Mesothelial cell of epicardium (in vitro differentiated cells): ENCODE measurements at regions not wholly inside any gene's neighbourhood (a gene's known extent, or its start where the extent isn't known, plus 50 kb on each side); places are given as distances from the start of the nearest gene placed in this dataset.
A peak's percentile ranks its signal among the peaks of the same experiment; 100 is the strongest.
"Not testable (repeated sequence)": the region's sequence is repeated elsewhere in the genome, so short reads cannot be mapped to it uniquely, and the experiment has no call there.

ENCODE experiments used
- DNase-seq, 2 experiments: peaks; one replicate each; pipeline ENCODE4 v3.0.0; 2021; ENCODE audit warnings: low spot score in 2 of 2; ENCODE audit not compliant: unreplicated experiment in 2 of 2
- H3K27ac Mint-ChIP-seq: 2 replicates; pipeline ENCODE4 v1.8.0; 2021; ENCODE audit warnings: mixed read lengths
- H3K27me3 Mint-ChIP-seq: 2 replicates; pipeline ENCODE4 v1.8.0; 2021; ENCODE audit warnings: low read depth, mixed read lengths
- H3K36me3 Mint-ChIP-seq: 2 replicates; pipeline ENCODE4 v1.8.0; 2021; ENCODE audit warnings: mixed read lengths
- H3K4me1 Mint-ChIP-seq: 2 replicates; pipeline ENCODE4 v1.8.0; 2021; ENCODE audit warnings: mixed read lengths
- H3K4me3 Mint-ChIP-seq: 2 replicates; pipeline ENCODE4 v1.8.0; 2021; ENCODE audit warnings: mild to moderate bottlenecking, moderate library complexity, mixed read lengths
- H3K9me3 Mint-ChIP-seq: 2 replicates; pipeline ENCODE4 v1.8.0; 2021; ENCODE audit warnings: mixed read lengths

DNA sequence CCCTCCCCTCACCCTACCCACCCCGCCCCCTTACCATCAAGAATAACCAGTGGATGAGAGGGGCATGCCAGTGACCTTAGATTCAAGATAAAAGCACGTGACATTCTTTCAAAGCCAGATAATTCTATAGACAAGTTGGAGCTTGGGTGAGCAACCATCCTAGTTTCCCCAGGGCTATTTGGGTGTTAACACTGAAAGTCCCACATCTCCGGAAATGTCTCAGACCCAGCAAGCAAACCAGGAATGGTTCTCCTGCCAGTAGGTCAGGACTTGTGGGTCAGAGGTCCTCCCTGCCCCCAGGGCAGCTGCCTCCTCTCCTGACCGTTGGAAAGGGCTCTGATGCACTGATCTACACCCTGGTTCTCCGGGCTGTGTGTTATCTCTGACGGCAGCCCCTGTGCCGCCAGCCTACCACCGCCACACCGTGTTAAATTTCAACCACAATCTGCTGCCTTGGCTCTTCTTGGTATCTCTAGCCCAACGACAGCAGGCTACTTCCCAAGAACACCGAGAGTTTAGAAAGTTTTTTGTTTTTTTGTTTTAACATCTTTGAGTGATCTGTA is 287.0 kb downstream of the BCL2L11 start:
- H3K36me3 Mint-ChIP-seq, H3K27ac Mint-ChIP-seq, H3K27me3 Mint-ChIP-seq, H3K4me1 Mint-ChIP-seq, H3K4me3 Mint-ChIP-seq, H3K9me3 Mint-ChIP-seq, DNase-seq: not testable (repeated sequence)

DNA sequence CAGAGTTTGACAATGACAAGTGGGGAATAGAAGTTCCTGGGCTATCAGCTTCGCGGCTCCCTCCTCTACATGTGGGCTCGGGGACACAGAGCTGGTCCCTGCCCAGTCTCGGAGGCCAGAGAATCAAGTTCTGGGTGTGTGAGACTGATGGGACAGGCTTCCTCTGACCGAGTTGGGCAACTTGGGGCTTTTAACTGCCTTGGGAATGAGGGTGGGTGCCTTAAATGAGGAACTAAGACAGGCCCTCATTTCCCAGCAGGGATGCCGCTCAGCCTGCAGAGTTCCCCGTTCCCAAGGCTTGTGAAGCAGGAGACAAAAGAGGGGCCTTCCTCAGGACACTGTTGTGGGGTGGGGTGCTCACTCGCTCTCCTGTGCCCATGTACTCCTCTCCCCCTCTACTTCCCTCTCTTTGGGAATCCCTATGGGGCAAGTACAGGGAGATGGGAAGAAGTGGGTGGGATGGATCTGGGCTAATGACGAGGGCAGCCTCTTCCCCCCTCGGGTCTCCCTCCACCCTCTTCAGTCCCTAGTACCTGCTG is 290.2 kb downstream of the BCL2L11 start:
- not testable (repeated sequence) for H3K9me3 Mint-ChIP-seq, DNase-seq, H3K4me3 Mint-ChIP-seq, H3K27me3 Mint-ChIP-seq, H3K4me1 Mint-ChIP-seq, H3K27ac Mint-ChIP-seq, H3K36me3 Mint-ChIP-seq

DNA sequence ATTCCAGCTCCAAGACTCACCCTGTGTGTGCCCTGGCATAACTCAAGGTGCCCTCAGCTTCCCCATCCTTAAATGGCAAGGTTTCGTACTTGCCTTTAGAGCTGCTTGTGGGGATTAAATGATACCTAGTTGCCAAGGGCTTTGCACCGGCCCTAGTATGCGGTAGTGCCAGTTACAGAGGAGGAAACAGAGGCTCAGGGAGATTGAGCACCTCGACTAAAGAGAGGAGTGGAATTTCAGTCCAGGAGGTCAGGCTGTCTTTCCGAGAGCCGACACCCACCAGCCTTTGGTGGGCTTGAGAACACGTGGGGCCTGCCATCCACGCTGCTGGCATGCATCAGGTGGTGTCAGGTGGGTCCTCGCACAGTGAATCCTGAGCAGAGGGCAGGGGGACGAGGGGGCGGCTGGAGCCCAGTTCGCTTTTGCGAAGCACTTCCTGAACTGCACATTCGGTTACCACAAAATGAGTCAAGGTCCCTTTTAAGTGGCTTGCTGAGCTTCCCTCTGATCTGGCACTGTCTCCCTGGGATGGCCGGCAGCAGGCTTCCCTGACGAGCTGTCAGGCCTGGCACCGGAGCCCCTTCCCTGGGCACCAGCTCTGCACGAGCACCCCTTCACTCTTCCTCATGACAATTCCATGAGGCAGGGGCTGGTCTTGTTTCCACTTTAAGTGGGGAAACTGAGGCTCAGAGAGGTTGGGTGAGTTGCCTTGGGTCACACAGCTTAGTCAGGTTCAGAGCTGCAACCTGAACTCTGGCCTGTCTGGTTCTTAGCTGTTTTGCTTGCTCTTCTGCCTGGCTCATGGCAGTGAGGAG is 291.4 kb downstream of the BCL2L11 start:
- H3K4me1 Mint-ChIP-seq: peaks cover 12% of the 10 kb centered on the region
- DNase-seq, H3K4me3 Mint-ChIP-seq, H3K27ac Mint-ChIP-seq, H3K27me3 Mint-ChIP-seq, H3K9me3 Mint-ChIP-seq, H3K36me3 Mint-ChIP-seq: not testable (repeated sequence)

DNA sequence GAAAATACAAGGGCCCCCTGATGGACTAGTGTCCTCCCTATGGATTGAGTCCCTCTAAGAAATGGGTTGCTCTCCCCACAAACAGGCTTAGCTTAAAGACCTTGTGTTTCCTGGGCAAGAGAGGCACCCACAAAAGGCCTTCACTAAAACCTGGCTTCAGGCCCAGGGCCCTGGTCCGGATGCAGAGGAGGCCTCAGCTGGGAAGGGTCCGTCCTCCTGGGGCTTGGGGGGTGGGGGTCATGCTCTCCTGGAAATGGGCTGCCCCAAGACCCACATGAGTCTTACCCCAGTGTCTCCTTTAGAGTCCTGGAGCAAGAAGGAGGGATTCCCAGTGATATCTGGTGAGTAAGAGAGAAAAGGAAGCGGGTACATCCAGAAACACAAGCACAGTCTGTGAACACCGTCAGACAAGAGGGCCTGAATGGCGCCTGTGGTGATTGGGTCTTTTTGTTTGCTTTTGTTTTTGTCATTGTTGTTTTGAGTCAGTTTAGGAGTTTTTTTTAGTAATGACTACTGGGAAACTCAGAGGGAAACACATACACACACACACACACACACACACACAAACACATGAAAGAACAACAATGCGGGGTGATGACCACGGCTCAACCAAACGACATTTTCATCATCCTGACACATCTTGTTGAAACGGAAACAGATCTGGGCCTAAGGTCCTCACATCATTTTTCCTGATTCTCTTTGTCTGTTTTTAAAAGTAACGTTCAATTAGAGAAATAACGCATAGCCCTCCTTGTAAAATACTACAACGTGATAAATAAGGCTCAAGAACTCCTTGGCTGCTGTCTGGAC is 292.3 kb downstream of the BCL2L11 start:
- H3K4me3 Mint-ChIP-seq, H3K27me3 Mint-ChIP-seq, DNase-seq, H3K9me3 Mint-ChIP-seq, H3K36me3 Mint-ChIP-seq: not testable (repeated sequence)
- Mint-ChIP-seq H3K4me1 (peaks cover 17% of the 10 kb centered on the region), H3K27ac (peak overlapping the region; percentile 21)

DNA sequence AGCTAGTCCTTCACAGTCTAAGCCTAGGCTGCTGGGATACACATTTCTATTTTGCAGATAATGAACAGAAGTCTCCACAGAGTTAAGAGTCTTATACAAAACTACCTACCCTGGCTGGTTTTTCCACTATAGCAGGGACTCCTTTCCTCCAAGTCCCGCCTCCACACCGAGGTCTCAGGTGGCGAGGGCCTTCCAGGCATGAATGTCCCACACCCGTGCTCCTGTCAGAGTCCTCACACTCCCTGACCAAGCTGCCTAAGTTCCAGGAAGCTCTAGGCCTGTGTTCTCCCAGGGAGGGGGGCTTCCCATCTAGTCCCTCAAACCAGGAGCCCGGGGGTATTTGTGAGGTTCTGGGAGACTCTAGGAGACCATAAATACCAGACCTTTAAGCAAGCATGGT is 293.2 kb downstream of the BCL2L11 start:
- H3K36me3 Mint-ChIP-seq, H3K27me3 Mint-ChIP-seq, H3K4me3 Mint-ChIP-seq, H3K9me3 Mint-ChIP-seq: not testable (repeated sequence)
- Mint-ChIP-seq H3K4me1 (peaks cover 19% of the 10 kb centered on the region), H3K27ac (peak overlapping the region; percentile 47)
- DNase-seq: peak in 1 of 2 experiments; percentile 39

DNA sequence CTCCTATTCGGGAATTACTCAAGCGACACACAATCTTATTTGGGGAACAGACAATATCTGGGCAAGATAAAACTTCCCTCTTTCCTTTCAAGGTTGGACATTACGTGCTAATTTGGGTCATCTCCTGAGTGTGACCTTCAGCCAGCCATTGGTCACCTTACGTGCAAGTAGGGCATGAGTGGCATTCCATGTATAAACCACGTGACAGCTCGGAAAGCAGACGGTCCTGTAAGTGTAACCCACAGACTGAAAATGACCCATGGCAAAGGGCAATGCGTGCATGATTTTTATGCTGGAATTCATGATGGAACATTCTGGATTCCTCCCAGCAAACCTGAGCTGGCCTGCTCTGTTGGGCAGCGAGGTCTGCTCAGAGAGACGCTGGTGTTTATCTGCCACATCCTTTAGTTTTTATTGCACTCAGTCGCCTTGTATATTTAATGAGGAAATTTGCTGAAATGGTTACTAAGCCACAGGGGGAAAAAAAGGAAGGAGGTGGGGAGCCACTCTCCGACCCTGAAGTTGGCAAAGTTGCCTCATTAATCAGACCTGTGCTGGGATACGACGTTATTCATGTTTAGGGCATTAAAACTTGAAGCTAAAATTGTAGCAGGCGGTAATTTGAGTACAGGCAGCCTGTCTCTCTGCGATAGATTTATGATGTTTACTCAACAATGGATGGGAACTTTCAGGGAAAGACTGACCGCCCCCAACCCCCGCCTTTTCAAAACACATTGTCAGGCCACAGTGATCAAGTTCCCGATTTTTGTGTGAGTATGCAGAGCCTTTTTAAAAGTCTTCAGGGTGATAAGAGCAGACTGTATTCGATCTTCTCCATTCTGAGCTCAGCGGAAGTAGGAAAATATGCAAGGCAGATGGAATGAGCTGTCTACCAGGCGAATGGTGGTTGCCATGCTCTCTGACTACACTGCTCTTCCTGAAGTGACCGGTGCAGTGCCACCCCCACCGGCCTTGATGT is 295.3 kb downstream of the BCL2L11 start:
- not testable (repeated sequence) for H3K4me3 Mint-ChIP-seq, H3K36me3 Mint-ChIP-seq, H3K9me3 Mint-ChIP-seq, H3K27me3 Mint-ChIP-seq, H3K27ac Mint-ChIP-seq, DNase-seq
- H3K4me1 Mint-ChIP-seq: peaks cover 24% of the 10 kb centered on the region

DNA sequence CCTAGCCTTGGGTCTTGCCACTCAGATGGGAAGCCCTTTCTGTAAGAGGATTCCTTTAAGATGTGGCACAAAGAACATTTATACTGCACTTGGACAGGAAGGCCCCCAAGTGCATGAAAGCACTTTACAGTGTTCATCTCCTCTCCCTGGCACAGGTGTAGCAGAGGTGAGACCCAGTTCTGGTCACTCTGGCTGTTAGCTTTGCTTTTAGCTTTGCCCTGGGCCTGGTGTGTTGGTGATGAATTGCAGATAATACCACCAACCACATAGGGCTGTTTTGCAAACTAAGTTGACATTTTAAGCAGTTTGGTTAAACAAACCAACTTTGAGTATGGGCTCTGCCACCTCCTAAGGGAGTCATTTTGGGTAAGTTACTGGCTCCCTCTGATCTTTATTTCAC is 296.3 kb downstream of the BCL2L11 start:
- H3K4me1 Mint-ChIP-seq: peaks cover 24% of the 10 kb centered on the region
- not testable (repeated sequence) for H3K27ac Mint-ChIP-seq, H3K27me3 Mint-ChIP-seq, H3K36me3 Mint-ChIP-seq, H3K4me3 Mint-ChIP-seq, H3K9me3 Mint-ChIP-seq, DNase-seq

DNA sequence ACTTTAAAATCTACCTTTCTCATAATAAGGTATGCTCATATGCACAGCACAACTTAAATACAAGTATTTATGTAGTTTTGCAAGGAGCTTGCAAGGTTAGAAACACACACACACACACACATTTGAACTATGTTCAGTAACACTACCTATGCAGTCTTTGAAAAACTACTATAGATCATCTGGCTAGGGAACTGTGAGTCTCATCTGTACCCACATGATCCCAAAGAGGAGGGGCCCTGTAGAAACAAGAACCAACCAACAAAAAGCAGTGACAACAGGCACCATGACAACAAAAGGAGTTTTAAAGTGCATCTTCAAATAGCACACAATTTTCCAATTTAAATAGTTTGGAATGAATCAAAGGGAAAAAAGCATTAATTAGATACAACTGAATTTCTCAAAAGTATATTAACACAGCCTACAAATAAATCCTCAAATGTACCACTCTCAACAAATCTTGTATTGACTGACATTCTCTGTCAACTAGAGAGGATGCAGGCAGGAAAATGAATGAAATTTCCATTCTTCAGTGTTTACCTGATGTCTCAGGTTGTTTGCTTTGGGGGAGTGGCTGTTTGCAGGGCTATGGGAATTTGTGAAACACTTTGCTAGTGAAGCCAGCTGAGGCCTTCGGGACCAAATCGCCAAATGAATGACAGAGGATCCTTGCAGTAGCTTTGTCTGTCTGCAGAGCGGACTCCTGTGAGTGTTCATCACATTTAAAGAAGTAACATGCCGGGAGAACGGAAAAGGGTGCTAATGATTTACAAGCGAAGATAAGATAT is 297.6 kb downstream of the BCL2L11 start:
- not testable (repeated sequence) for H3K9me3 Mint-ChIP-seq, H3K27me3 Mint-ChIP-seq, H3K4me3 Mint-ChIP-seq, H3K27ac Mint-ChIP-seq, DNase-seq, H3K36me3 Mint-ChIP-seq
- peaks cover 20% of the 10 kb centered on the region for H3K4me1 Mint-ChIP-seq

DNA sequence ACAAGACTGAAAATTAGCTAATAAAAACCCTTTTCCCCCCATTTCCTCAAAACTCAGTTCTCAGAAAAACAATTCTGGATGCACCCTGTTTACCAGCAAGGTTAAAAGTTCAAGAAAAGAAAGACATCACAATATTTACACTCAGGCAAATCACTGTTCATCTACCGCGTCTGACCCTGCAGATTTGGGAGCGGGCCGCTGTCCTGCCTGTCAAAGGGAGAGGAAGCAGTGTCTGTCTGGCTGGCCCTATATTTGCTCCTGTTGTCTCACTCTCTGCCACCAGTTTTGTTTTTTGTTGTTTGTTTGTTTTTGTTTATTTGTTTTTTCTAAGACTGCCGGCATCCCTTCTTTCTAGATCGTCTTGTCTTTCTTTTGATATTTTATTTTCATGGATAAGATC is 299.4 kb downstream of the BCL2L11 start:
- DNase-seq, H3K4me3 Mint-ChIP-seq, H3K36me3 Mint-ChIP-seq, H3K27ac Mint-ChIP-seq, H3K9me3 Mint-ChIP-seq, H3K27me3 Mint-ChIP-seq: not testable (repeated sequence)
- H3K4me1 Mint-ChIP-seq: peaks cover 17% of the 10 kb centered on the region

DNA sequence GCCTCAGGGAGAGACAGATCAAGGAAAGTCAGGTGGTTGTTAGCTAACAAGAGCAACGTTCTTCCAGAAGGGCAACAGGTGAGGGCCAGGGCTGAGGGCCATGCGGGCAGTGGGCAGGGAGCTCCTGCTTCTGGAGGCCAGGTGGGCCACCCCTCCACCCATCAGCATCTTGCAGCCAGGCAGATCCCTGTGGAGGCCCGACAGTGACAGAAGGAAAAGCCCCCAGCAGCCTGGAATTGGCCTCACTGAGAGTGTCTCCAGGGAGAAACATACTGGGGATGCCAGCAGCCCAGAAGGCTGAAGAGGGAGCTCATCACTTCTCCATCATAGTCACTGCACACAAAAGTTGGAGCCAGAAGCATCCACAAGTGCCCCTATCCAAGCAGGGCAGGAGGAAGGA is 300.1 kb downstream of the BCL2L11 start:
- H3K27me3 Mint-ChIP-seq, H3K9me3 Mint-ChIP-seq, H3K4me3 Mint-ChIP-seq, H3K27ac Mint-ChIP-seq, DNase-seq, H3K36me3 Mint-ChIP-seq: not testable (repeated sequence)
- H3K4me1 Mint-ChIP-seq: peaks cover 17% of the 10 kb centered on the region

DNA sequence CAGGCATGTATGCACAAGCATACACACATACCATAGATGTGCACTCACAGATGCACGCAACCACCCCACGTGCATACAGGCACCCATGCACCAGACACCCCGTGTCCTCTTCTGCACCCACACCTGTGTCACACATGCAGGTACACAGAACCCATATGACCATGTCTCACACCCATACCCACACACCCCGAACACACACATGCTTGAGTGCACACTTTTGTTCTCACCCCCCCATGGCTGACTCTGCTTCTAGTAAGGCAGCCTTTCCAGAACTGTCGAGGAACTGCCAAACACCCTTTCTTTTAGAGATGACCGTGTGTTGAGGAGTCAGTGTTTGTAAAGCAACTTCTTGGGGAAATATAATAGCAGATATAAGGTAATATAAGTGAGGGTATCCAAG is 301.2 kb downstream of the BCL2L11 start:
- H3K9me3 Mint-ChIP-seq, H3K36me3 Mint-ChIP-seq, DNase-seq, H3K4me3 Mint-ChIP-seq, H3K27ac Mint-ChIP-seq, H3K27me3 Mint-ChIP-seq: not testable (repeated sequence)
- H3K4me1 Mint-ChIP-seq: peaks cover 14% of the 10 kb centered on the region

DNA sequence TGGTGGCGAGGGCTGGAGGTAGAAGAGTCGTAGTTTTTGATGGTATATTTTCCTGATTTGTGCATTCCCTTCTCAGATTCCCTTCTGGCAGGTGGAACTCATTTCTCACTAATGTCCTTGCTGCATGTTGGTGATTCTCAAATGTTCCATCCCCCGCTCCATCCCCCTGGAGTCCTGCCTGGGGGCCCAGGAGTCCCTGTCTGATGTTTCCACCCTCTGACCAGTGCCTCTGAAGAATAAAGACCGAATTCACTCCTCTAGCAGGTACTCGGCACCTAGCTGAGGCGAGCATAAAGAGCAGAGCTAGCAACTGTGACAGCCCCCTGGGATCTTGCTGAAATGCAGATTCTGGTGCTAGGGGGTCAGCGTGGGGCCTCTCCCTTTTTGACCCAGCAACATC is 301.8 kb downstream of the BCL2L11 start:
- not testable (repeated sequence) for H3K27ac Mint-ChIP-seq, H3K9me3 Mint-ChIP-seq, H3K4me3 Mint-ChIP-seq, H3K27me3 Mint-ChIP-seq, DNase-seq, H3K36me3 Mint-ChIP-seq
- H3K4me1 Mint-ChIP-seq: peaks cover 11% of the 10 kb centered on the region
